OCI-LY7 (cell line): ENCODE measurements at regions not wholly inside any gene's neighbourhood (a gene's known extent, or its start where the extent isn't known, plus 50 kb on each side); places are given as distances from the start of the nearest gene placed in this dataset.
"Not testable (repeated sequence)": the region's sequence is repeated elsewhere in the genome, so short reads cannot be mapped to it uniquely, and the experiment has no call there.

Experiments
- EZH2phosphoT487 ChIP-seq: fragments of 200-600 bp; sonication (generic); IDR thresholded peaks from 2 replicates; pipeline ENCODE4 v1.6.1; 2018; ENCODE audit warnings: low read depth, borderline replicate concordance, mild to moderate bottlenecking, mixed run types, antibody characterized with exemption, low read length, moderate library complexity, mixed read lengths
- TF ChIP-seq, protein P1 (sequence below): fragments of 200-600 bp; sonication (generic); conservative IDR thresholded peaks from 2 replicates; pipeline ENCODE4 v1.5.1; 2014; ENCODE audit warnings: mild to moderate bottlenecking, antibody characterized with exemption, low read length, moderate library complexity, mixed read lengths

DNA sequence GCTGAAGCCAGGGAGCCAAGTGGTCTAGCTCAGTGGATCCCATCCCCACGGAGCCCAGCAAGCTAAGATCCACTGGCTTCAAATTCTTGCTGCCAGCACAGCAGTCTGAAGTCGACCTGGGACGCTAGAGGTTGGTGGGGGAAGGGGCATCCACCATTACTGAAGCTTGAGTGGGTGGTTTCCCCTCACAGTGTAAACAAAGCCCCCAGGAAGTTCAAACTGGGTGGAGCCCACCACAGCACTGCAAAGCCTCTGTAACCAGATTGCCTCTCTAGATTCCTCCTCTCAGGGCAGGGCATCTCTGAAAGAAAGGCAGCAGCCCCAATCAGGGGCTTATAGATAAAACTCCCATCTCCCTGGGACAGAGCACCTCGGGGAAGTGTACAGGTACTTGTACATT is 58.1 kb downstream of the TEX51 start:
- TF ChIP-seq, protein P1, sequence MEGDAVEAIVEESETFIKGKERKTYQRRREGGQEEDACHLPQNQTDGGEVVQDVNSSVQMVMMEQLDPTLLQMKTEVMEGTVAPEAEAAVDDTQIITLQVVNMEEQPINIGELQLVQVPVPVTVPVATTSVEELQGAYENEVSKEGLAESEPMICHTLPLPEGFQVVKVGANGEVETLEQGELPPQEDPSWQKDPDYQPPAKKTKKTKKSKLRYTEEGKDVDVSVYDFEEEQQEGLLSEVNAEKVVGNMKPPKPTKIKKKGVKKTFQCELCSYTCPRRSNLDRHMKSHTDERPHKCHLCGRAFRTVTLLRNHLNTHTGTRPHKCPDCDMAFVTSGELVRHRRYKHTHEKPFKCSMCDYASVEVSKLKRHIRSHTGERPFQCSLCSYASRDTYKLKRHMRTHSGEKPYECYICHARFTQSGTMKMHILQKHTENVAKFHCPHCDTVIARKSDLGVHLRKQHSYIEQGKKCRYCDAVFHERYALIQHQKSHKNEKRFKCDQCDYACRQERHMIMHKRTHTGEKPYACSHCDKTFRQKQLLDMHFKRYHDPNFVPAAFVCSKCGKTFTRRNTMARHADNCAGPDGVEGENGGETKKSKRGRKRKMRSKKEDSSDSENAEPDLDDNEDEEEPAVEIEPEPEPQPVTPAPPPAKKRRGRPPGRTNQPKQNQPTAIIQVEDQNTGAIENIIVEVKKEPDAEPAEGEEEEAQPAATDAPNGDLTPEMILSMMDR, result not testable (repeated sequence)
- not testable (repeated sequence) for TF ChIP-seq EZH2phosphoT487
